ENCODE measurements at regions not wholly inside any gene's neighbourhood (a gene's known extent, or its start where the extent isn't known, plus 50 kb on each side); places are given as distances from the start of the nearest gene placed in this dataset.

DNA sequence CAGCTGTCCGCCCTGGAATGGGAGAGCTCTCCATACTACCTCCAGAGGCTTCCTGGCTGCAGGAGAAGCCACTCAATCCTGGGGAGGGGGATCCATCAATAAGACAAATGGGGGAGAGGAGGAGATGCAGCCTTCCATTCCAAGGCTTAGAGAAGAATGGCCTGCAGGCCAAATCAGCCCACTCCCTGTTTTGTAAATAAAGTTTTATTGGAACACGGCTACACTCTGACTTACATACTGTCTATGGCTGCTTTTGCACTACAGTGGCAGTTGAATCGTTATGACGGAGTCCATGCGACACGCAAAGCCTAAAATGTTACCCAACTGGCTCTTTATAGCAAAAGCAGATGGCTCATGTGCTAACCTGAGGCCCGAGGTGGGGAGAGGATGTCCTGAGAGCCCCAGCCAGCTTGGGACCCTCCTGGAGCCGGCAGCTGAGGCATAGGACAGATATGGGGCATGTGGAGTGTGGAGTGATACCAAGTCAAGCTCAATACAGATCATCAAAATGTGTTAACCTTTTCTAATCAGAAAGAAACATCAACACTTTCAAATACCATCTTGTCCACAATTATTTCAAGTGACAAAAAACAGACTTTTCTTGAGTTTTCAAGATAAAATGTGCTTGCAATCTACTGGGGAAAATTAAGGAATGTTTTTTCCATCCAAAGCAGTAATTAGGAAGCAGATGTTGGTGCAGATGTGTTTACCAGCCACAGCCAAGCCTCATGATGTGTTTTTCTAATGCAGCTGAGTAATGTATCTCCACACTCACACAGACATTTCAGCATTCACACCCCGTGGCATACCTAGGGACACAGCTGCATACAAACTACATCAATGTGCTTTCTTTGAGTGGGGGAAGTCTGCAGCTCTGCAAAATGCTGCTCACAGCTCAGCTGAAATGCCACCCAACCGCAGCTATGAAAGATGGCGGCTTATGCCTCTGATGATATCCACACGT is 181.6 kb downstream of the SHANK2 start:
- H3K4me3 Mint-ChIP-seq = no peak overlapping the region
- TF ChIP-seq, protein P1, sequence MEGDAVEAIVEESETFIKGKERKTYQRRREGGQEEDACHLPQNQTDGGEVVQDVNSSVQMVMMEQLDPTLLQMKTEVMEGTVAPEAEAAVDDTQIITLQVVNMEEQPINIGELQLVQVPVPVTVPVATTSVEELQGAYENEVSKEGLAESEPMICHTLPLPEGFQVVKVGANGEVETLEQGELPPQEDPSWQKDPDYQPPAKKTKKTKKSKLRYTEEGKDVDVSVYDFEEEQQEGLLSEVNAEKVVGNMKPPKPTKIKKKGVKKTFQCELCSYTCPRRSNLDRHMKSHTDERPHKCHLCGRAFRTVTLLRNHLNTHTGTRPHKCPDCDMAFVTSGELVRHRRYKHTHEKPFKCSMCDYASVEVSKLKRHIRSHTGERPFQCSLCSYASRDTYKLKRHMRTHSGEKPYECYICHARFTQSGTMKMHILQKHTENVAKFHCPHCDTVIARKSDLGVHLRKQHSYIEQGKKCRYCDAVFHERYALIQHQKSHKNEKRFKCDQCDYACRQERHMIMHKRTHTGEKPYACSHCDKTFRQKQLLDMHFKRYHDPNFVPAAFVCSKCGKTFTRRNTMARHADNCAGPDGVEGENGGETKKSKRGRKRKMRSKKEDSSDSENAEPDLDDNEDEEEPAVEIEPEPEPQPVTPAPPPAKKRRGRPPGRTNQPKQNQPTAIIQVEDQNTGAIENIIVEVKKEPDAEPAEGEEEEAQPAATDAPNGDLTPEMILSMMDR (conservative IDR thresholded peaks at IDR 0.05) = no peak
- no peaks in the 10 kb centered on the region for H3K9me3 Mint-ChIP-seq
- H3K36me3 Mint-ChIP-seq (ENCODE audit: low read depth) = no peaks in the 10 kb centered on the region
- no peak for DNase-seq (ENCODE audit: low read depth, low spot score)
- H3K27me3 Mint-ChIP-seq (ENCODE audit: low read depth) = peaks cover 2% of the 10 kb centered on the region
- peaks cover 4% of the 10 kb centered on the region for H3K4me1 Mint-ChIP-seq
- no peak overlapping the region for H3K27ac Mint-ChIP-seq (ENCODE audit: unreplicated experiment)

DNA sequence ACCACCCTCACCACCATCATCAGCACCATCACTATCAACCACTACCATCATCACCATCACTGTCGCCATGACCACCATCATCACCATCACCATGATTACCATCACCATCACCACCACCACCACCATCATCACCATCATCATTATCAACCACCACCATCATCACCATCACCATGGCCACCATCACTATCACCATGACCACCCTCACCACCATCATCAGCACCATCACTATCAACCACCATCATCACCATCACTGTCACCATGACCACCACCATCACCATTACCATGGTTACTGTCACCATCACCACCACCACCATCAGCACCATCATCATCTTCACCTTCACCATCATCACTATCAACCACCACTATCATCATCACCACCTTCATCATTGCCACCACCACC is 183.4 kb downstream of the SHANK2 start:
- Mint-ChIP-seq H3K27me3 (ENCODE audit: low read depth) (peaks cover 4% of the 10 kb centered on the region), H3K36me3 (ENCODE audit: low read depth) (no peaks in the 10 kb centered on the region), H3K9me3 (no peaks in the 10 kb centered on the region), H3K27ac (ENCODE audit: unreplicated experiment) (no peak overlapping the region), H3K4me1 (peaks cover 4% of the 10 kb centered on the region), H3K4me3 (no peak overlapping the region)
- TF ChIP-seq, protein P1 (conservative IDR thresholded peaks at IDR 0.05) = no peak
- DNase-seq (ENCODE audit: low read depth, low spot score) = no peak

DNA sequence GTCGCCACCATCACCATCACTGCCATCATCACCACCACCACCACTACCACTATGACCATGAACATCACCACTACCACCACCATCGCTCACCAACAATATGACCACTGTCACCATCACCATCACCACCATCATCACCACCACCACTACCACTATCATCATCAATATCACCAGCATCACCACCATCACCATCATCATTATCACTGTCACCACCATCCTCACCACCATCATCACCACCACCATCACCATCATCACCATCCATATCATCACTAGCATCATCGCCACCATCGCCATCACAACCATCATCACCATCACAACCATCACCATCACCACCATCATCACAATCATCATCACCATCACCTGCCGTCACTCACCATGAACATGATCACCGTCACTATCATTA is 184.6 kb downstream of the SHANK2 start:
- DNase-seq (ENCODE audit: low read depth, low spot score) = no peak
- Mint-ChIP-seq H3K27me3 (ENCODE audit: low read depth) (peaks cover 4% of the 10 kb centered on the region), H3K4me1 (peaks cover 4% of the 10 kb centered on the region)

DNA sequence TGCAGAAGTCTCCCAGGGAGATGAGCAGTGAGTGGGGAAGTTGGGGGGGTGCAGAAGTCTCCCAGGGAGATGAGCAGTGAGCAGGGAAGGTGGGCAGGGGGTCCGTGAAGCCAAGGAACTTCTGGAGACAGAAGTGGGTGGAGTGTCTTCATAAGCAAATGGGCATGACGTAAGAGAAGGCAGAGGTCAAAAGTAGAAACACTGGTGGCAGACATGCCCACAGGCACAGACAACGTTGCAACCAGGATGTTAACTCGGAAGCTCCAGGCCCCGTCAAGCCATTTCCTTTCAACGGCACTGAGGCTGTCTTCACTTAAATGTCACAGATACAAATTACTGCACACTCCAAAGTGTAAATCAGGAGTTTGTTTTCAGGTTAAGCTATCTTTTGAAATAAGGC is 186.1 kb downstream of the SHANK2 start:
- H3K27ac Mint-ChIP-seq (ENCODE audit: unreplicated experiment) = peak overlapping the region; percentile 47
- H3K4me1 Mint-ChIP-seq = peaks cover 4% of the 10 kb centered on the region
- no peaks in the 10 kb centered on the region for H3K36me3 Mint-ChIP-seq (ENCODE audit: low read depth)
- peaks cover 4% of the 10 kb centered on the region for H3K27me3 Mint-ChIP-seq (ENCODE audit: low read depth)
- TF ChIP-seq, protein P1 (conservative IDR thresholded peaks at IDR 0.05) = no peak
- H3K4me3 Mint-ChIP-seq = no peak overlapping the region
- DNase-seq (ENCODE audit: low read depth, low spot score) = no peak
- H3K9me3 Mint-ChIP-seq = no peaks in the 10 kb centered on the region

More for the DNA sequence above, 184.6 kb downstream of the SHANK2 start:
- Mint-ChIP-seq H3K9me3 (no peaks in the 10 kb centered on the region), H3K27ac (ENCODE audit: unreplicated experiment) (no peak overlapping the region), H3K4me3 (no peak overlapping the region), H3K36me3 (ENCODE audit: low read depth) (no peaks in the 10 kb centered on the region)
- TF ChIP-seq, protein P1 (conservative IDR thresholded peaks at IDR 0.05) = no peak

DNA sequence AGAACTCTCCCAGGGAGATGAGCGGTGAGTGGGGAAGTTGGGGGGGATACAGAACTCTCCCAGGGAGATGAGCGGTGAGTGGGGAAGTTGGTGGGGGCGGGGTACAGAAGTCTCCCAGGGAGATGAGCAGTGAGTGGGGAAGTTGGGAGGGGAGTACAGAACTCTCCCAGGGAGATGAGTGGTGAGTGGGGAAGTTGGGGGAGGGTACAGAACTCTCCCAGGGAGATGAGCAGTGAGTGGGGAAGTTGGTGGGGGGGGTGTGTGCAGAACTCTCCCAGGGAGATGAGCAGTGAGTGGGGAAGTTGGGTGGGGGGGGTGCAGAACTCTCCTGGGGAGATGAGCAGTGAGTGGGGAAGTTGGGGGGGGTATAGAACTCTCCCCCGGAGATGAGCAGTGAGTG is 186.5 kb downstream of the SHANK2 start:
- TF ChIP-seq, protein P1 (conservative IDR thresholded peaks at IDR 0.05) = no peak
- H3K27me3 Mint-ChIP-seq (ENCODE audit: low read depth) = peaks cover 4% of the 10 kb centered on the region
- H3K4me1 Mint-ChIP-seq = peaks cover 4% of the 10 kb centered on the region
- H3K4me3 Mint-ChIP-seq = no peak overlapping the region
- no peak overlapping the region for H3K27ac Mint-ChIP-seq (ENCODE audit: unreplicated experiment)
- no peaks in the 10 kb centered on the region for H3K9me3 Mint-ChIP-seq
- H3K36me3 Mint-ChIP-seq (ENCODE audit: low read depth) = no peaks in the 10 kb centered on the region
- no peak for DNase-seq (ENCODE audit: low read depth, low spot score)

Data from neural crest cell (in vitro differentiated cells).